H1 (cell line): ENCODE measurements at regions not wholly inside any gene's neighbourhood (a gene's known extent, or its start where the extent isn't known, plus 50 kb on each side); places are given as distances from the start of the nearest gene placed in this dataset.

ENCODE experiments used
- CTCF ChIA-PET: fragments of 300-600 bp; sonication (Branson Sonifier 250); formaldehyde crosslinking; loops from one replicate; lab custom pipeline; 2021; ENCODE audit not compliant: partially characterized antibody; lab: Charles Lee
- POLR2A ChIA-PET: fragments of 300-600 bp; sonication (Branson Sonifier 250); formaldehyde crosslinking; loops from one replicate; lab custom pipeline; 2021; ENCODE audit warnings: inconsistent platforms; ENCODE audit not compliant: partially characterized antibody; lab: Charles Lee
- DNase-seq, 2 experiments: peaks; one replicate each; pipeline versions ENCODE4 v3.0.0 to v3.0.0-alpha.2; 2010 to 2022; ENCODE audit warnings: low spot score in 2 of 2, low read depth in 1 of 2, mixed read lengths in 1 of 2
- FAIRE-seq: peaks from 2 replicates; lab custom pipeline; 2011; peaks lifted over from hg19 to GRCh38; lab: Jason Lieb, UNC
- H2AFZ ChIP-seq: 2 replicates; pipeline ENCODE4 v1.8.1; 2012; ENCODE audit warnings: low read length, inconsistent platforms
- H2AK5ac ChIP-seq: 2 replicates; pipeline ENCODE4 v1.6.1; 2013; ENCODE audit warnings: low read depth, low read length
- H2BK120ac ChIP-seq: replicated peaks from 2 replicates; pipeline ENCODE3; 2013; ENCODE audit warnings: low read depth, low read length, inconsistent platforms
- H2BK12ac ChIP-seq: 2 replicates; pipeline ENCODE4 v1.6.1; 2013; ENCODE audit warnings: low read depth, low read length
- H2BK15ac ChIP-seq: 2 replicates; pipeline ENCODE4 v1.6.1; 2013; ENCODE audit warnings: low read length
- H2BK20ac ChIP-seq: 2 replicates; pipeline ENCODE4 v1.6.1; 2013; ENCODE audit warnings: low read length
- H2BK5ac ChIP-seq: 2 replicates; pipeline ENCODE4 v1.6.1; 2013; ENCODE audit warnings: low read depth, low read length
- H3K14ac ChIP-seq: 2 replicates; pipeline ENCODE4 v1.6.1; 2013; ENCODE audit warnings: inconsistent platforms; ENCODE audit not compliant: insufficient read length
- H3K18ac ChIP-seq: 2 replicates; pipeline ENCODE4 v1.6.1; 2013; ENCODE audit warnings: low read length; ENCODE audit errors: extremely low read depth
- H3K23ac ChIP-seq: 2 replicates; pipeline ENCODE4 v1.6.1; 2013; ENCODE audit warnings: inconsistent platforms; ENCODE audit not compliant: insufficient read length
- H3K23me2 ChIP-seq: 2 replicates; pipeline ENCODE4 v1.6.1; 2013; ENCODE audit warnings: low read depth, low read length
- H3K27ac ChIP-seq: 2 replicates; pipeline ENCODE4 v1.6.1; 2011; ENCODE audit warnings: low read depth, low read length, inconsistent platforms
- H3K27me3 ChIP-seq, 4 experiments: replicated peaks in 1 of 4; 1 replicate in 1 of 4; 2 replicates in 3 of 4; pipeline versions ENCODE4 v1.6.1 to v1.8.1; 2011 to 2013; ENCODE audit warnings: low read length in 3 of 4, mild to moderate bottlenecking in 3 of 4, inconsistent platforms in 2 of 4, mixed read lengths in 2 of 4, moderate library complexity in 1 of 4; ENCODE audit not compliant: control insufficient read depth in 3 of 4, insufficient read depth in 3 of 4; ENCODE audit errors: extremely low read depth in 1 of 4
- H3K36me3 ChIP-seq, 4 experiments: 2 replicates each; pipeline versions ENCODE4 v1.6.1 to v1.8.1; 2011 to 2013; ENCODE audit warnings: mild to moderate bottlenecking in 4 of 4, low read length in 3 of 4, moderate library complexity in 2 of 4, control low read depth in 1 of 4, inconsistent platforms in 1 of 4; ENCODE audit not compliant: insufficient read depth in 4 of 4, control insufficient read depth in 2 of 4
- H3K4ac ChIP-seq: replicated peaks from 2 replicates; pipeline ENCODE3; 2013; ENCODE audit warnings: low read length, low read depth, mixed read lengths, inconsistent platforms; ENCODE audit not compliant: insufficient read length
- H3K4me1 ChIP-seq, 4 experiments: replicated peaks in 1 of 4; 1 replicate in 1 of 4; 2 replicates in 3 of 4; pipeline versions ENCODE4 v1.6.1 to v1.8.1; 2011 to 2013; ENCODE audit warnings: low read length in 3 of 4, inconsistent platforms in 2 of 4, mixed read lengths in 1 of 4; ENCODE audit not compliant: insufficient read depth in 4 of 4, control insufficient read depth in 3 of 4
- H3K4me2 ChIP-seq, 2 experiments: 2 replicates each; pipeline versions ENCODE4 v1.6.1 to v1.8.1; 2011 to 2013; ENCODE audit warnings: low read depth in 2 of 2, low read length in 2 of 2, control low read depth in 1 of 2, inconsistent platforms in 1 of 2, mild to moderate bottlenecking in 1 of 2; ENCODE audit not compliant: insufficient read depth in 1 of 2
- H3K4me3 ChIP-seq, 4 experiments: fragments of 200-600, 300-600 bp in 1 of 4; sonication (generic), shearing (Covaris generic), sonication (Bioruptor Twin) in 1 of 4; 2 replicates each; pipeline versions ENCODE4 v1.5.1 to v1.8.1; 2011 to 2016; ENCODE audit warnings: low read length in 4 of 4, low read depth in 3 of 4, control low read depth in 2 of 4, inconsistent platforms in 2 of 4, mild to moderate bottlenecking in 2 of 4, mixed read lengths in 1 of 4, moderate library complexity in 1 of 4; ENCODE audit not compliant: insufficient read depth in 2 of 4; ENCODE audit errors: extremely low read depth in 1 of 4
- H3K56ac ChIP-seq: replicated peaks from 2 replicates; pipeline ENCODE3; 2013; ENCODE audit warnings: low read depth, mild to moderate bottlenecking, mixed read lengths, low read length, inconsistent platforms; ENCODE audit not compliant: insufficient read length
- H3K79me1 ChIP-seq: 2 replicates; pipeline ENCODE4 v1.6.1; 2013; ENCODE audit warnings: low read depth, low read length, control low read depth
- H3K79me2 ChIP-seq, 2 experiments: 2 replicates each; pipeline versions ENCODE4 v1.6.1 to v1.8.1; 2012 to 2013; ENCODE audit warnings: low read length in 2 of 2, mild to moderate bottlenecking in 2 of 2, inconsistent platforms in 1 of 2; ENCODE audit not compliant: insufficient read depth in 2 of 2, control insufficient read depth in 1 of 2
- H3K9ac ChIP-seq, 4 experiments: replicated peaks in 1 of 4; 1 replicate in 1 of 4; 2 replicates in 3 of 4; pipeline versions ENCODE4 v1.6.1 to v1.8.1; 2011 to 2013; ENCODE audit warnings: low read depth in 3 of 4, low read length in 3 of 4, control low read depth in 2 of 4, mild to moderate bottlenecking in 2 of 4, moderate library complexity in 2 of 4, inconsistent platforms in 1 of 4; ENCODE audit errors: extremely low read depth in 1 of 4
- H3K9me3 ChIP-seq, 2 experiments: 2 replicates each; pipeline versions ENCODE4 v1.6.1 to v1.8.1; 2012 to 2013; ENCODE audit warnings: mild to moderate bottlenecking in 2 of 2, moderate library complexity in 2 of 2, control low read depth in 1 of 2, inconsistent platforms in 1 of 2, low read depth in 1 of 2, low read length in 1 of 2, mixed read lengths in 1 of 2; ENCODE audit not compliant: insufficient read depth in 2 of 2
- H4K20me1 ChIP-seq, 2 experiments: replicated peaks in 1 of 2; 2 replicates each; pipeline versions ENCODE3 to v1.8.1; 2011 to 2013; ENCODE audit warnings: inconsistent platforms in 2 of 2, low read length in 2 of 2, mild to moderate bottlenecking in 1 of 2; ENCODE audit not compliant: insufficient read depth in 2 of 2, control insufficient read depth in 1 of 2
- H4K5ac ChIP-seq: 2 replicates; pipeline ENCODE4 v1.6.1; 2013; ENCODE audit warnings: low read length, low read depth, mixed read lengths, inconsistent platforms; ENCODE audit not compliant: insufficient read length
- H4K8ac ChIP-seq: 2 replicates; pipeline ENCODE4 v1.8.0; 2013; ENCODE audit warnings: mild to moderate bottlenecking, moderate library complexity, low read length, inconsistent platforms; ENCODE audit not compliant: insufficient read depth; ENCODE audit errors: extremely low read depth
- H4K91ac ChIP-seq: replicated peaks from 2 replicates; pipeline ENCODE3; 2013; ENCODE audit warnings: low read length, mixed read lengths, inconsistent platforms; ENCODE audit not compliant: insufficient read length
- ATF2 ChIP-seq: IDR thresholded peaks from 2 replicates; pipeline ENCODE4 v1.6.1; 2012; ENCODE audit warnings: low read length, inconsistent platforms
- JUND ChIP-seq: IDR thresholded peaks from 2 replicates; pipeline ENCODE4 v1.6.1; 2011; ENCODE audit warnings: mild to moderate bottlenecking, improper control_type of control experiment, low read length
- RBBP5 ChIP-seq: IDR thresholded peaks from 2 replicates; pipeline ENCODE4 v1.7.1; 2012; ENCODE audit warnings: low read depth, mild to moderate bottlenecking, inconsistent platforms, low read length, moderate library complexity, borderline replicate concordance
- SP1 ChIP-seq: IDR thresholded peaks from 2 replicates; pipeline ENCODE4 v1.6.1; 2011; ENCODE audit warnings: low read depth, low read length
- WGBS, 2 experiments: shearing (Covaris generic) in 1 of 2; methylation state at CpG; one replicate each; pipeline versions ENCODE4 v1.1.6 to v1.1.7; 2013 to 2015; ENCODE audit warnings: low lambda C conversion rate in 2 of 2, mixed read lengths in 2 of 2, inconsistent platforms in 1 of 2, low coverage in 1 of 2, missing lambda C conversion rate in 1 of 2; ENCODE audit not compliant: insufficient replicate concordance in 2 of 2, insufficient coverage in 1 of 2, insufficient read length in 1 of 2; ENCODE audit errors: extremely low coverage in 1 of 2, missing lambda C conversion rate in 1 of 2; 5-methylcytosine and 5-hydroxymethylcytosine counted together

GRCh38 chr14:83294941-83295340 is 1761.3 kb upstream of the SEL1L start:
- Histone ChIP-seq H3K56ac (no peak overlapping the region), H3K79me1 (no peaks in the 10 kb centered on the region), H3K4me1 (no peaks in the 10 kb centered on the region), H3K18ac (no peak overlapping the region), H3K4ac (no peak overlapping the region), H2BK20ac (no peak overlapping the region), H3K9me3 (no peaks in the 10 kb centered on the region), H2AK5ac (no peak overlapping the region), H3K4me2 (no peak overlapping the region), H2BK15ac (no peak overlapping the region), H3K9ac (no peak overlapping the region), H3K79me2 (no peaks in the 10 kb centered on the region), H3K27ac (no peak overlapping the region), H2BK12ac (no peak overlapping the region), H4K5ac (no peak overlapping the region), H2AFZ (no peak overlapping the region), H4K8ac (no peak overlapping the region), H3K14ac (no peak overlapping the region), H2BK120ac (no peak overlapping the region), H4K20me1 (no peaks in the 10 kb centered on the region), H3K23ac (no peak overlapping the region), H2BK5ac (no peak overlapping the region), H3K27me3 (no peaks in the 10 kb centered on the region), H4K91ac (no peak overlapping the region), H3K4me3 (no peak overlapping the region), H3K23me2 (no peaks in the 10 kb centered on the region), H3K36me3 (no peaks in the 10 kb centered on the region)
- POLR2A ChIA-PET: interaction anchor here (0.5 kb wide), 1 partner anchor 91 kb away, joined by 3 read pairs; no protein-coding TSS in a partner anchor
- DNase-seq (no peak), FAIRE-seq (no peak)
- CTCF ChIA-PET: no interaction called here
- 94% methylated on average over 1 of the region's 1 CpG; no CpG with 5 or more reads in 1 of the 2 experiments for WGBS, 2 experiments
- TF ChIP-seq SP1 (no peak), JUND (no peak), ATF2 (no peak), RBBP5 (no peak)
